OCI-LY7 (cell line): ENCODE measurements at regions not wholly inside any gene's neighbourhood (a gene's known extent, or its start where the extent isn't known, plus 50 kb on each side); places are given as distances from the start of the nearest gene placed in this dataset.

Source experiments
- BruUV-seq: library from RNA; stranded (reverse); fragments of 400-500 nt; replicated peaks from 2 replicates; lab custom pipeline; 2021; lab: Mats Ljungman, UMichigan
- CTCF ChIA-PET: fragments of 300-600 bp; sonication (Branson Sonifier 250); formaldehyde crosslinking; loops from one replicate; lab custom pipeline; 2022; ENCODE audit warnings: antibody characterized with exemption; ENCODE audit not compliant: unreplicated experiment; lab: Charles Lee
- POLR2A ChIA-PET: fragments of 300-600 bp; sonication (Branson Sonifier 250); formaldehyde crosslinking; loops from one replicate; lab custom pipeline; 2022; ENCODE audit warnings: antibody characterized with exemption; lab: Charles Lee
- DNase-seq: peaks from one replicate; pipeline ENCODE4 v3.0.0-alpha.2; 2015; ENCODE audit warnings: low spot score
- H2AFZ ChIP-seq: fragments of 200-600 bp; sonication (generic), shearing (Covaris generic); 2 replicates; pipeline ENCODE4 v1.6.1; 2014; ENCODE audit warnings: mild to moderate bottlenecking, antibody characterized with exemption, low read length, moderate library complexity
- H3K27ac ChIP-seq: fragments of 200-600 bp; sonication (generic); 2 replicates; pipeline ENCODE4 v1.5.1; 2014; ENCODE audit warnings: mixed run types, low read depth, mild to moderate bottlenecking, moderate library complexity, low read length, inconsistent platforms; ENCODE audit not compliant: poor library complexity, severe bottlenecking
- H3K36me3 ChIP-seq: fragments of 200-600 bp; sonication (generic); 2 replicates; pipeline ENCODE4 v1.6.1; 2014; ENCODE audit warnings: mild to moderate bottlenecking, antibody characterized with exemption, low read length, moderate library complexity, mixed read lengths; ENCODE audit not compliant: insufficient read depth
- H3K4me1 ChIP-seq: fragments of 200-600 bp; sonication (generic); 2 replicates; pipeline ENCODE4 v1.5.1; 2014; ENCODE audit warnings: mild to moderate bottlenecking, low read length; ENCODE audit not compliant: insufficient read depth, poor library complexity, severe bottlenecking
- H3K4me2 ChIP-seq: fragments of 200-600 bp; sonication (generic); 2 replicates; pipeline ENCODE4 v1.6.1; 2014; ENCODE audit warnings: mild to moderate bottlenecking, low read length
- H3K4me3 ChIP-seq: fragments of 200-600 bp; sonication (generic); 2 replicates; pipeline ENCODE4 v1.5.1; 2014; ENCODE audit warnings: mild to moderate bottlenecking, low read depth, low read length; ENCODE audit not compliant: poor library complexity, severe bottlenecking
- H3K79me2 ChIP-seq: fragments of 200-600 bp; sonication (generic); 2 replicates; pipeline ENCODE4 v1.6.1; 2016; ENCODE audit warnings: low read depth, mild to moderate bottlenecking, low read length, moderate library complexity, mixed read lengths; ENCODE audit not compliant: insufficient read depth
- H3K9me2 ChIP-seq: fragments of 200-600 bp; sonication (generic); 2 replicates; pipeline ENCODE4 v1.6.1; 2016; ENCODE audit warnings: mild to moderate bottlenecking, low read length, mixed read lengths; ENCODE audit not compliant: insufficient read depth
- H3K9me3 ChIP-seq: fragments of 200-600 bp; sonication (generic); 2 replicates; pipeline ENCODE4 v1.6.1; 2014; ENCODE audit warnings: mild to moderate bottlenecking, mixed run types, low read length, mixed read lengths
- H4K20me1 ChIP-seq: fragments of 200-600 bp; sonication (generic); 2 replicates; pipeline ENCODE4 v1.6.1; 2014; ENCODE audit warnings: mild to moderate bottlenecking, antibody characterized with exemption, low read length, moderate library complexity, mixed read lengths; ENCODE audit not compliant: insufficient read depth
- CTCF ChIP-seq: fragments of 200-600 bp; sonication (generic); conservative IDR thresholded peaks from 2 replicates; pipeline ENCODE4 v1.5.1; 2014; ENCODE audit warnings: mild to moderate bottlenecking, antibody characterized with exemption, low read length, moderate library complexity, mixed read lengths
- EZH2phosphoT487 ChIP-seq: fragments of 200-600 bp; sonication (generic); IDR thresholded peaks from 2 replicates; pipeline ENCODE4 v1.6.1; 2018; ENCODE audit warnings: low read depth, borderline replicate concordance, mild to moderate bottlenecking, mixed run types, antibody characterized with exemption, low read length, moderate library complexity, mixed read lengths
- intact Hi-C: fragments of 100-400 bp; cut with micrococcal nuclease; formaldehyde crosslinking; loops from one replicate; pipeline ENCODE4 v1.10.0; 2022; ENCODE audit not compliant: unreplicated experiment

- no TSS peak for BruUV-seq
- no peak overlapping the region for H3K27ac ChIP-seq
- no peak overlapping the region for H3K4me3 ChIP-seq
- TF ChIP-seq EZH2phosphoT487, result no peak
- no peak for TF ChIP-seq CTCF
- H3K9me3 ChIP-seq, result no peaks in the 10 kb centered on the region
- H3K36me3 ChIP-seq, result no peaks in the 10 kb centered on the region
- intact Hi-C loops, result no loop called here
- H3K4me2 ChIP-seq, result no peak overlapping the region
- POLR2A ChIA-PET, result no interaction called here
- DNase-seq, result no peak
- H3K79me2 ChIP-seq, result no peaks in the 10 kb centered on the region
- no peaks in the 10 kb centered on the region for H3K9me2 ChIP-seq
- no peak overlapping the region for H2AFZ ChIP-seq
- H4K20me1 ChIP-seq, result no peaks in the 10 kb centered on the region
- no peaks in the 10 kb centered on the region for H3K4me1 ChIP-seq
- CTCF ChIA-PET, result no interaction called here
These were observed 175.8 kb downstream of the MYCN start for GRCh38 chr2:16115881-16116830.

- no peak for DNase-seq
- Histone ChIP-seq H3K4me1 (no peaks in the 10 kb centered on the region), H3K27ac (no peak overlapping the region), H3K9me3 (no peaks in the 10 kb centered on the region), H3K79me2 (no peaks in the 10 kb centered on the region), H2AFZ (no peak overlapping the region), H3K9me2 (no peaks in the 10 kb centered on the region), H3K36me3 (no peaks in the 10 kb centered on the region), H3K4me2 (no peak overlapping the region), H3K4me3 (no peak overlapping the region), H4K20me1 (no peaks in the 10 kb centered on the region)
- TF ChIP-seq EZH2phosphoT487, result no peak
- no peak for TF ChIP-seq CTCF
- ChIA-PET CTCF (no interaction called here), POLR2A (no interaction called here)
- intact Hi-C loops, result no loop called here
- no TSS peak for BruUV-seq
These were observed 174.9 kb downstream of the MYCN start for GRCh38 chr2:16115291-16115690.

- H3K4me3 ChIP-seq, result no peak overlapping the region
- H3K4me1 ChIP-seq, result no peaks in the 10 kb centered on the region
- H3K36me3 ChIP-seq, result no peaks in the 10 kb centered on the region
- intact Hi-C loops, result no loop called here
- H2AFZ ChIP-seq, result no peak overlapping the region
- no peaks in the 10 kb centered on the region for H3K79me2 ChIP-seq
- no peak for TF ChIP-seq CTCF
- TF ChIP-seq EZH2phosphoT487, result no peak
- H3K9me3 ChIP-seq, result no peaks in the 10 kb centered on the region
- DNase-seq, result no peak
- H4K20me1 ChIP-seq, result no peaks in the 10 kb centered on the region
- no peak overlapping the region for H3K27ac ChIP-seq
- ChIA-PET POLR2A (no interaction called here), CTCF (no interaction called here)
- BruUV-seq, result no TSS peak
- no peaks in the 10 kb centered on the region for H3K9me2 ChIP-seq
- no peak overlapping the region for H3K4me2 ChIP-seq
These were observed 174.5 kb downstream of the MYCN start for GRCh38 chr2:16114836-16115235.
